ENCODE measurements at regions not wholly inside any gene's neighbourhood (a gene's known extent, or its start where the extent isn't known, plus 50 kb on each side); places are given as distances from the start of the nearest gene placed in this dataset.

GRCh38 chr9:86891091-86891490 lies 56.2 kb downstream of the GAS1 start:
- Histone ChIP-seq H3F3A (ENCODE audit: low read depth) (no peaks in the 10 kb centered on the region), H3K79me2 (ENCODE audit: insufficient read depth, low read length) (no peaks in the 10 kb centered on the region), H4K20me1 (ENCODE audit: insufficient read depth, low read length, poor library complexity, severe bottlenecking) (no peaks in the 10 kb centered on the region), H3K4me3 (ENCODE audit: low read length, poor library complexity, severe bottlenecking) (no peak overlapping the region), H3K4me1 (ENCODE audit: insufficient read depth, low read length, poor library complexity, severe bottlenecking) (no peaks in the 10 kb centered on the region), H2AFZ (ENCODE audit: low read length) (no peak overlapping the region), H3K9ac (ENCODE audit: low read depth, low read length, poor library complexity, severe bottlenecking) (no peak overlapping the region), H3K9me2 (replicated peaks; ENCODE audit: low read depth, low read length) (no peaks in the 10 kb centered on the region), H3K4me2 (ENCODE audit: low read depth, low read length, poor library complexity, severe bottlenecking) (no peak overlapping the region), H3K27me3 (ENCODE audit: insufficient read depth, low read length, poor library complexity, severe bottlenecking) (no peaks in the 10 kb centered on the region), H3K36me3 (ENCODE audit: insufficient read depth, low read length) (no peaks in the 10 kb centered on the region), H3K9me3 (ENCODE audit: insufficient read depth, low read depth, low read length) (no peaks in the 10 kb centered on the region)
- TF ChIP-seq EZH2phosphoT487 (IDR thresholded peaks at IDR 0.05; ENCODE audit: borderline replicate concordance): no peak
- no peak for TF ChIP-seq CTCF (conservative IDR thresholded peaks at IDR 0.05; ENCODE audit: low read length)

GRCh38 chr9:86885232-86885631 lies 62.1 kb downstream of the GAS1 start:
- no peaks in the 10 kb centered on the region for H3K9me3 ChIP-seq (ENCODE audit: insufficient read depth, low read depth, low read length)
- TF ChIP-seq EZH2phosphoT487 (IDR thresholded peaks at IDR 0.05; ENCODE audit: borderline replicate concordance) (no peak), CTCF (conservative IDR thresholded peaks at IDR 0.05; ENCODE audit: low read length) (no peak)
- H3F3A ChIP-seq (ENCODE audit: low read depth): no peaks in the 10 kb centered on the region
- H3K4me3 ChIP-seq (ENCODE audit: low read length, poor library complexity, severe bottlenecking): no peak overlapping the region
- H3K4me2 ChIP-seq (ENCODE audit: low read depth, low read length, poor library complexity, severe bottlenecking): no peak overlapping the region
- H3K27me3 ChIP-seq (ENCODE audit: insufficient read depth, low read length, poor library complexity, severe bottlenecking): no peaks in the 10 kb centered on the region
- no peak overlapping the region for H2AFZ ChIP-seq (ENCODE audit: low read length)
- H3K9me2 ChIP-seq (replicated peaks; ENCODE audit: low read depth, low read length): no peaks in the 10 kb centered on the region
- H3K79me2 ChIP-seq (ENCODE audit: insufficient read depth, low read length): no peaks in the 10 kb centered on the region
- H4K20me1 ChIP-seq (ENCODE audit: insufficient read depth, low read length, poor library complexity, severe bottlenecking): no peaks in the 10 kb centered on the region
- no peaks in the 10 kb centered on the region for H3K4me1 ChIP-seq (ENCODE audit: insufficient read depth, low read length, poor library complexity, severe bottlenecking)
- H3K36me3 ChIP-seq (ENCODE audit: insufficient read depth, low read length): no peaks in the 10 kb centered on the region
- no peak overlapping the region for H3K9ac ChIP-seq (ENCODE audit: low read depth, low read length, poor library complexity, severe bottlenecking)

GRCh38 chr9:86876621-86877196 lies 70.6 kb downstream of the GAS1 start:
- no peaks in the 10 kb centered on the region for H3K27me3 ChIP-seq (ENCODE audit: insufficient read depth, low read length, poor library complexity, severe bottlenecking)

More at GRCh38 chr9:86876621-86877196, 70.6 kb downstream of the GAS1 start:
- Histone ChIP-seq H3K9ac (ENCODE audit: low read depth, low read length, poor library complexity, severe bottlenecking) (no peak overlapping the region), H3K9me2 (replicated peaks; ENCODE audit: low read depth, low read length) (no peaks in the 10 kb centered on the region), H2AFZ (ENCODE audit: low read length) (no peak overlapping the region), H3K79me2 (ENCODE audit: insufficient read depth, low read length) (no peaks in the 10 kb centered on the region), H3F3A (ENCODE audit: low read depth) (no peaks in the 10 kb centered on the region), H3K36me3 (ENCODE audit: insufficient read depth, low read length) (no peaks in the 10 kb centered on the region), H3K4me3 (ENCODE audit: low read length, poor library complexity, severe bottlenecking) (no peak overlapping the region), H3K9me3 (ENCODE audit: insufficient read depth, low read depth, low read length) (no peaks in the 10 kb centered on the region), H3K4me2 (ENCODE audit: low read depth, low read length, poor library complexity, severe bottlenecking) (no peak overlapping the region), H3K4me1 (ENCODE audit: insufficient read depth, low read length, poor library complexity, severe bottlenecking) (no peaks in the 10 kb centered on the region), H4K20me1 (ENCODE audit: insufficient read depth, low read length, poor library complexity, severe bottlenecking) (no peaks in the 10 kb centered on the region)
- no peak for TF ChIP-seq EZH2phosphoT487 (IDR thresholded peaks at IDR 0.05; ENCODE audit: borderline replicate concordance)
- no peak for TF ChIP-seq CTCF (conservative IDR thresholded peaks at IDR 0.05; ENCODE audit: low read length)

All from Loucy (cell line).